ENCODE measurements at regions not wholly inside any gene's neighbourhood (a gene's known extent, or its start where the extent isn't known, plus 50 kb on each side); places are given as distances from the start of the nearest gene placed in this dataset.

DNA sequence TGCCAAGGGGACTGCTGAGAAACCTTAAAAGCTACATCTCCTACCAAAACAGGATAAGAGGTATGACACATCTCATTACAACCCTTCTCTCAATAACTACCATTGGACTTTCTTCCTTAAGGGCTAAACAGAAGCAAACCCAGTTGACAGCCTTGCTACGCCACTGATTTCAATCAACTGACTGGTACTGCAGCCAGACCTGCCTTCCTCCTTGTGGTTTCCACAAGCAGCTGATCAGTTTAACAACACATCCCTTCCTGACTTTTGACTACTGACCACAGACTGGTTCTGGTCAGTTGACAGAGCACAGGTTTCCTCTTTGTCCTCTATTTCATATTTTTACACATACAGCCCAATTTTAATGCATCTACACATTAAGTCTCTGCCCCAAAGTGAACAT lies 108.8 kb downstream of the ADAMTS1 start:
- DNase-seq, result no peak

DNA sequence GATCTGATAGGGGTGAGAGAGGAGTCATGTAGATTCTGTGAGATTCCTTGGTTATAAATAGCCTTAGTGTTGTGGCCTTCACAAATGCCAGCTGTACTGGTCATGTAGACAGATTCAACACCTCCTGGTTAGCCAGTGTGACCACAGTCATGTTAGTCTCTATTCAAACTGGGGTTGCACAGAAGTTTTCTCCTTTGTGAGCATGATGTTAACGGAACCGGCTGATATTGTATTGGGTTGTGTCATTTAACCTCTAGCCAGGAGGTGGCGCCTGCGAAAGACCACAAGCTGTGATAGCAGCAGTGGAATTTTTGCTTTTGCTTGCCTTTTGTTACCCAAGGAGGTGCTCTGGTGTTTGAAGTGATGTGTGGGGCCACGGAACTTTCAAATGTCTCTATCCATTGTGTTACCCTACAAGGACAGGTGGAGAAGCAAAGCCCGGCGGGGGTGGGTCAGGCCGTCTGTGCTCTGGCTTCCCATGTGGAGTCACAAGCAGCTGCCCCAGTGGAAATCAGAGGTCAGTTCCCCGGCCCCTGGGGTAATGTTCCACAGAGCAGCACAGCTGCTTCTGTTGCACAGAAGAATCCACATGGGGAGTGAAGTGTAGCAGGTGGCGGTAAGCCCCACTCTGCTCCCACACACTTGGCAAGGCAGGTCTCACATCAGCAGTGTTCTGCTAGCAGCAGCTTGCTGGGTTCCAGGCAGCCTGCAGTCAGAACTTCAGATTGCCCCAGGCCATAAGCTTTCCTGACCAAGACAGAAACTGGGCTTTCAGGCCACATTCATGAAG lies 112.6 kb downstream of the ADAMTS1 start:
- DNase-seq, result no peak

DNA sequence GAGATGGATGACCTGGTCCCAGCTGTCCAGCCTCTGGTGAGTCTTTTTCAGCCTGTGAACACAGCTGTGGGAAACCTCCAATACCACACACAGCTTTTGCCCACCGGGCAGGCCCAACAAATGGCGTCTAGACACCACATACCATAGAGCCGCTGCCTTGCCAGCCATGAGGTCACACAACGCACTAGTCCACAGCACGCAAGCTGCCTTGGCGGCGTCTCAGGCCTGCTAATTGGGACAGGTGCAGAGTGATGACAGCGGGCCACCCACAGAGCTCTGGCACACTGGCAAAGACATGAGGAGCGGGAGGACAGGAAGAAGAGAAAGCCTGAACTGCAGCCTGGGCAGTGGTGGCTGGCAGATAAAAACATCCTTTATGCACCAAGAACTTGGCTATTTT lies 125.5 kb downstream of the ADAMTS1 start:
- DNase-seq, result no peak

DNA sequence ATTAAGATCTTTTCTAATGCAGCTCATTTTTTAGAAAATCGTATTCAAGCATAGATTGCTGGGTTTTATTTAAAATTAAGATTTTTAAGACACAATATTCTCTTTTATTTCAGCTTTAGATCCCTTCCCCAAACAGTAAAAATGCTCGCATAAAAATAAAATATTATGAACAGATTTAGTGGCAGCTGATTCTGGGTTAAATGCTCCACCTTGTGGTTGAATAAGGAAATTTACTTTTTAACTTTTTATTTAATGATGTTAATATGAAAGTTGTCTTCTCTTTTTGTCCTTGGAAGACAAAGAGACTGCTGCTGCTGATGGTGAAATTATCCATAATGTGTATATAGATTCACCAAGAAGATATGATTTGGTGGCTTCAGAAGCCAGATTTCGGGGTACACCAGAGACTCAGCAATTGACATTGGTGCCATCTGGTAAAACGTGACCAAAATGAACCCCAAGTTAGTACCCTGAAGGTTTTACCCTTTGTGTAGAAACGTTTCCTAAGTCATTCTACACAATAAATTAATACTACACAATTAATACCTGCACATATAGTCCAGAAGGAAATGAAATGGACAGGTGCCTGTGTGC lies 128.0 kb downstream of the ADAMTS1 start:
- peak; percentile 17 for DNase-seq

DNA sequence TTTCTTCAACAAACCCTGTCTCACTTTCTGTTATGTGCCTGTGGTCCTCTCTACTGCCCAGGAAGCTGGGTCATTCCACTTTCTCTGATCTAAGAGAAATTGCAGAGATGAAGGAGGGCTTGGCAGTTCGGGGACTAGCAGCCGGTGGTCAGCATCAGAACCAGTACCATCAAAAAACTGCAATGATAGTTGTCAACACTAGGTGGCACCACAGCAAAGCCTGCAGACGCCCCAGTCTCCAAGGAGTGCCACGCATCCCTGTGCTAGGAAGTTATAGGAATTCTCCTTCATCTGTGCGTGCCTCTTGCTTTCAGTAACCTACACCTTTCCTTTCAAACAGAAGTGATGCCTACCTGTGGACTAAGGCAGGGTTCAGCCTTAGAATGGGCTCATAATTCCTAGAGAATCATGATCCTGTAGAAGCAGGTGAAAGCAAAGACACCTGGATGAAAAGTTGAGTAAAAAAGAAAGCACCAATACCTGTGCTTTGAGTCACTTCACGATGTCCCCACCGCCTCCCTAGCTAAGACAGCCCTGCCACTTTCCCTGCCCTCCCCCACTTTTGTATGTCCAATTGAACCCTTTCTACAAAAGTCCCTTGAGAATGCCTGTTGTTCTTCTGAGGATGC lies 129.2 kb downstream of the ADAMTS1 start:
- peak; percentile 7 for DNase-seq

DNA sequence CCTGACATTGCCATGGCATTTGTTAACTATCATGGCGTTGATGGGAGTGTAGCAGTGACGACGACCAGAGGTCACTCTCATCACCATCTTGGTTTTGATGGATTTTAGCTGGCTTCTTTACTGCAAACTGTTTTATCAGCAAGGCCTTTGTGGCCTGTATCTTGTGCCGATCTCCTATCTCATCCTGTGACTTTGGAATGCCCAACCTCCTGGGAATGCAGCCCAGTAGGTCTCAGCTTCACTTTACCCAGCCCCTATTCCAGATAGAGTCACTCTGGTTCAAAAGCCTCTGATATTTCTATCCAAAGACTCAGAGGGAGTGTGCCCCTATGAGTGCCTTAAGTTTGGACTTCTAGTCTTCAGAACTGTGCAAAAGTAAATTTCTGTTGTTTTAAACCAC lies 130.1 kb downstream of the ADAMTS1 start:
- DNase-seq, result no peak

DNA sequence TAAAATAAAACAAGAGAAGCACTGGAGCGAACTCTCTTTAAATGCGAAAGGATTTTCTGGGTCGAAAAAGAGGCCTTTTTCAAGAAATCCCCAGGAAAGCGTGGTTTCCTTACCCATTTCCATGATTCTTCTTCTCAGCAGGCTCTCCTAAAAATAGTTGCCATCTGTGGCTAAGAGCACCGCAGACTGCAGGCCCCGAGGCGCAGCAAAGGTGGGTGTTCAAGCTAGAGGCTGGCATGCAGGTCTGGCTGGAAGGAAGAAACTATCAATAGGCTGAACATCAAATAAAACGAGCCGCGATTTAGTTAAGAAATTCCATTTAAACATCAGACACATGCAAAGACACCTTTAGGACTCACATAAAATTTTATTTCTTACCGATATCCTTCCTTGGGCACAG lies 135.1 kb downstream of the ADAMTS1 start:
- DNase-seq, result no peak

DNA sequence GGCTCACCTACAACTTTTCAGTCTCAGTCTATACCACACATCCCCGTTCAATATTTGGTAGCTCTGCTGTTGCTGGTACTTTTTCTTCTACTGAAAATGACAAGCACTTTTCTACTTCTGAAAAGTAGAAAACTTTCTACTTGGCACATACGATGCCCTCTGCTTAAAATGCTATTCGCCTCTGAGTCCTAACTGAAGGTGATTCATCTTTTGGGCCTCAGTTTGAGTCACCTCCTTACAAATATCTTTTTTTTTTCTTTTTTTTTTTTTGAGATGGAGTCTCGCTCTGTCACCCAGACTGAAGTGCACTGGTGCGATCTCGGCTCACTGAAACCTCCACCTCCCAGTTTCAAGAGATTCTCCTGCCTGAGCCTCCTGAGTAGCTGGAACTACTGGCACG lies 136.0 kb upstream of the CYYR1 start:
- DNase-seq, result no peak

DNA sequence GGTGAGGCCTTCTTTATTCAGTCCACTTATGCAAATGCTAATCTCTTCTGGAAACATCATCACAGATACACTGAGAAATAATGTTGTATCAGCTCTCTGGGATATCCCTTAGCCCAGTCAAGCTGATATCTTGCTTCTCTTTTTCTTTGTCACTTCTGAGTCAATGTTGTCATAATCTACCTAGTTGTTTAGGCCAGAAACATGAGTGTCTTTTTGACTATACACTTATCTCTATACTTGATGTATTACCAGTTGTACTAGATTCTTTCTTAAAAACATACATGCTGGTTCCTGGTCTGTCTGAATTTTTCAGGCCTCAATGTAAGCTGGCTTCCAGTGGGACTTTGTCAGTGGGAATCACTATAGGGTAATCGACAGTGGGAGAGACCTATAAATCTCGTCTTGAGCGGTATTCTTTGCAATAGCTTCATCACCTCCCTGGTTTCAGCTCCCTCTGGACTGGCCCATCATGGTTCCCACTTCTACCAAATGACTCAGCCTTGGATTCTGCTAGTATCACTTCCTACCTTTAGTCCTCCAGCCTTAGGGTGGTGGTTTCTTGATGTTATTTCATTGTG lies 135.2 kb upstream of the CYYR1 start:
- DNase-seq, result no peak

DNA sequence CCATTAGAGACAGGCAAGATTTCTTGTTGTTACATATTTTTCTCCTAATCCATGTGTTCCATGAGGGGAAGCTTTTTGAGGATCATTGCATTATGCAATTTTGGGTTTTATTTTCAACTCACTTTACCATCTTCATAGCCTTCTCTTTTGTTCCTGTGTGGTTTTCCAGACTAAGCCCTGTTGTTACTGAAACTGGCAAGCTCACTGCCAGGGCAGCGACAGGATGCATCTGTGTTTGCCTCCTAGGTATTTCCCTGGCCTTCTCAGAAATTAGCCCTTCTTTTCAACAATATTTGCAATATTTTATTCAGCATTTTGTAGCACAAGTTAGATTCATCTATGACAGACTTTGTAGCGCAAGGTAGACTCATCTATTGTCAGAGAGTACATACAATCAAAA lies 134.2 kb upstream of the CYYR1 start:
- no peak for DNase-seq

DNA sequence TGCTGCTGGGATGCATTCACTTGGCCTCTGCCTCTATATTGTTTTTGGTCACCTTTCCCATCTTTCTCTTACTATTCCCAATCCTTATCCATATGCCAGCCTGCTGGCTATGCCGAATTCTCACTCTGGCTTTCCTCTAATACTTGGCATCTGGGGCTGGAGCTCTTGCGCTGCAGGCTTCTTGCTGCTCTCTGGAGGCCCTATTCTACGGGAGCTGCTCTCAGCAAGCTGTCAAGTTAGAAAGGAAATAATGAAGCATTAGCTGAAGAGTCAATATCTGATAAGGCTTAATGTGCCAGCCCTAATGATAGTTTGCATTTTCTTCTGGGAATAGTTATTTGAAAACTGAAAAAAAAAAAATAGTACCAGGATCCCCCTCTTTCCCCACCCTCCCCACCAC lies 125.3 kb upstream of the CYYR1 start:
- DNase-seq, result no peak

DNA sequence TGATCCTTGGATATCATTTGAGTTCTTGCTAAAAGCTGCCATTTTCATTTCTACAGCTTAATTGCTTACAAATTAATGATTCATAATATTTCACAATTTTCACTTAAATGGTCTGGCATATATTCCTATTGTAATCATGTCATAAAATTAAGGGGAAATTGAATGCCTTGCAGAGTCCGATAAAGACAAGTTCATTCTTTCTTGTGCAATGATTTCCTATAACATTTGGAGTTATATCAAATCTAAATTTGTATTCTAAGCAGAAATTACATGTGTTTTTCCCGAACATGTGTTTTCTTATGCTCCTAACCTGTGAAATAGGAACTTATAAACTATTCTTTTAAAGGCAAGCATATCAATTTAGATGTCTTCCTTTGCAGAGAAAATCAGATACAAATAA lies 118.3 kb upstream of the CYYR1 start:
- no peak for DNase-seq

DNA sequence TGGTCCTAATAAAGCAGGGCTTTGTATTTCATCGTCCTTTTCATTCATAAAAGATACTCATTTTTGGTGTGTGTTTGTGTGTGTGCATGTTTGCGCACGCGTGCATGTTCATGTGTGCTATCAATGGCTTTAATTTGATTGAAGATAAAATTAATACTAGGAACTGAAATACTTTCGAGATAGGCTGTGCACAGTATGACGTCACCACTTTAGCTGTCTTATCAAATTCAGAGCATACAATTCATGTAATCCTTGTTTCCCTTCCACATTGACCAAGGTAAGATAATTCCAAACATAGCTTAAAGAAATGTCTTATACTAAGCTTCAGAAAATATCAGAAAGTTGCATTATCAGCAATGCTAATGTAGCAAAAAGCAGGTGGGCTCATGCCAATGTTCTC lies 113.6 kb upstream of the CYYR1 start:
- no peak for DNase-seq

DNA sequence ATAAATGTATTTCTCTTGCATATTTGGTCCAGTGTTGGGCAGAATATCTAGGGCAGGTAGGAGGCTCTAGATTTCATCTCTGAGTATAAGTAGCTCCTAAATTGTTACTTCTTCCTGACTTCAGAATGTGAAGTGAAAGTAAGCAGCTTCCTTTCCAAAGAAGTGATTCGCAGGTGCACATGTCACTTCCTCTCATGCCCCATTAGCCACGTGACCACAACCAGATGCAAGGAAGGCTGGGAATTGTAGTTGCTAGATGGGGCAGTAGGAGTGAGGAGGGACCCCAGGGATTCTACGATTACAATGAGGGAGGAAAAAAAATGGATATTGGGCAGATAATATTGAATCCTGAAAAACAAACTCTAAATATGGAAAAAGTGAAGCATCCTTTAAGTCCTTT lies 113.2 kb upstream of the CYYR1 start:
- DNase-seq, result no peak

DNA sequence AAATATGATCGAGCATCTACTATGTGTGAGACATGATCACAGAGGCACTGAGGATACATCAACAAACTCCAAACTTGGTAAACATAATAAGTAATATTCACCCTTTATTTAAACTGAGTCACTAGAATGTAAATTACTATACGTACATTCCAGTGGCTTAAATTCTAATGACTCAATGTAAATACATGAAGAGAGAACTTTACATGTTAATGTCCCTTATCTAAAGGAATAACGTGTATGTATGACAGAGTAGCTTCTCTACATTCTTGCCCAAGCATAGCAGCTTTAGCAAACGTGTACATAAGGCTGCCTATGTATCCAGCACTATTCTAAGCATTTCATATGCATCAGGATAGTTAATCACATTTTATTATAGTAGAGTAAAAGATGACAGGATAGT lies 111.8 kb upstream of the CYYR1 start:
- DNase-seq, result no peak

DNA sequence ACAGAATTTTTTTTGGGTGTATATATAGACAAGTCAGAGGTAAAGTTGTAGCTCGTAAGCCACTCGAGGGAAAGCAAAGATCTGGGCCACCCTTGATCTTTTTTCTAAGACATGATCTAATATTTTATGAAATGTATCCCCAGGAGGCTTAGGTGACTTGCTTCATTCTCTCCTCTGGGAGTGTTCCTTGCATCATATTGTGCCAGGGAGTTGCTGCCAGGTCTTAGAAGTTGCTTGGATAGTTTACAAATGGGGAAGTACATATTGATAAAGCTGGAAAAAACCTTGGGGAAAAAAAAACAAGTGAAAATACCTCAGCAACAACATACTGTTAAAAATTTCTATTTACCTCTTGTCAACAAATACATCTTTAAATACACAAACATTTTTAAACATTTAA lies 110.9 kb upstream of the CYYR1 start:
- no peak for DNase-seq

DNA sequence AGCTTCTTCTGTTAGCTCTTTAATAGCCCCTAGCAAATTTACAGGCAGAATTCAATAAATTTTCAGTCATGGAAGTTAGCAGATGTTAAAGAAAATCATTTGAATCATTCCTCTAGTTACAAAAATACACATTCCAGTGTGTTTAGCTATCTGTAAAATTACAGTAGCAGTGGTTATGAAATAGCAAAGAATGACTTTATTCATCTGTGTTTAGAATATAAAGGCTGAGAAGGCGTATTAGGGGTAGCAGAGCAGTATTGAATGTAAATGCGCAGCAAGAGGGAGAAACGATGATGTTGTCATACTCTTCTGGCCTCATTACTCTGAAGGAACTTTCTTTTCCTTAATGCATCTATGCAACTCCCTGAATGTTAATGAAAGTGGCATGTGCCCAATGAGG lies 106.2 kb upstream of the CYYR1 start:
- no peak for DNase-seq

DNA sequence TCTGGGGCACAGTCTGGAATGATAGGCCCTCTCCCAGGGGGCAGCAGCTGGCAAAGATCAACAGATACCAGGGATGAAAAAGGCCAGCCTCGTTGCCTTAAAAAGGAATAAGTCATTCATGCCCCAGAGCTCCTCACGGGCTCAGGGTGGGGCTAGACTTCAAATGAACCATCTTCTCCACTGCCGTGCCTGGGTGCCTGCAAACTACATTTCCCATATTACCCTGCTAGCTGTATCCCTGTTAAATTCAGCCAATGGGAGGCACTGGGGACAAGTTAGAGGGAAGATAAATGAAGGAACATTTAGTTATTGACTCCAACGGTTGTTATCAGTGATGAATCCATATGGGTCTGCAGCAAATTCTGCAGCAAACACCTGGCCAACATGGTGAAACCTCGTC lies 101.2 kb upstream of the CYYR1 start:
- no peak for DNase-seq

DNA sequence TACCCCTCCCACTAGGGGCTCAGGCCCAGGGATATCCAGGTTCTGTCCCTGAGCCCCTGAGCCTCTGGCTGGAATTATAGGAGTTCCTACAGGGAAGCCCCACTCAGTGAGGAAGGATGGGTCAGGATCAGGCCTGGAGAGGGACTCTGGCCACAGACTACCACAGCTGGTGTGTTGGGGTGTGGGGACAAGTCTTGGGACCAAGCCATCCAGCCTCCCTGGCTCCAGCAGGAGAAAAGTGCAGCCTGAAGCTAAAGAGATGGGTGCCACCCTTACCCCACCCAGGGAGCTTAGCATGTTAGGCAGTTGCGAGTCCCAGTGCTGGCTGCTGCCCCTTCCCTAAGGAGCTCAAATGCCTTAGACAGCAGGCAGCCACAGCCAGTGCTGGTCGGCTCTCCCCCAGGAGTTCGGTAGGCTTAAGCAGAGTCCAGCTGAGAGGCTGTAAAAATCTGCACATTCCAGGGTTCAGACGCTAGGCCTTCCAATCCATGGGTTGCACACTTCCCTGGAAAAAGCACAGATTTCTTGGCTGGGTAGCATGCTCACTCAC lies 96.2 kb upstream of the CYYR1 start:
- no peak for DNase-seq

DNA sequence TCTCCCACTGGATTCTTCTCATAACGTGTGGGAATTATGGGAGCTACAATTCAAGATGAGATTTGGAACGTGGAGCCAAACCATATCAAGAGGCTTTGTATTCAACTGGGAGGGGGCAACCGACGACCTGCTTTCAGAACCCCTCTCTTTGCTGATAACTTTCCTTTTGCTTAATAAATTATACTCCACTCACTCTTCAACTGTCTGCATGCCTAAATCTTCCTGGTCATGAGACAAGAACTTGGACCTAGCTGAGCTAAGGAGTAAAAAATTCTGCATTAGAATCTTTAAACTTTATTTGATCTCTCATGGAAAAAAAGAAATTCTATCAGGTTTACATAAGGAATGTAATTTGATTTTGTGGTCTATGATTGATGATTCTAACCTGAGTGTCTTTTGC lies 86.7 kb upstream of the CYYR1 start:
- no peak for DNase-seq

DNA sequence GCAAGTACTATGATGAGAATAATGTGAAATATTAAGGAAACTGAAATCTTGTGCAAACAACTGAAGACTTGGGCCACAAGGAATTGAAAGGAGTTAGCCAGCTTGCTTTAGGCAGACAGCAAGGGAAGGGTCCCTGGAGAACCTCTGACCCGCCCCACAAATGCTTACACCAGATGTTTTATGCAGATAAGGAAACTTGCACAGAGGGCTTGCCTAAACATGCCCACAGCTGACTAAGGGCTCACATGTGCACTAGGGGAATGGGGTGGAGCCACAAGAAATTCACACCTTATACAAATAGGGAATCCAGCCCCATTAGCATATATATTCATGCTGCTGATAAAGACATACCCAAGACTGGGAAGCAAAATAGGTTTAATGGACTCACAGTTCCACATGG lies 86.1 kb upstream of the CYYR1 start:
- no peak for DNase-seq

DNA sequence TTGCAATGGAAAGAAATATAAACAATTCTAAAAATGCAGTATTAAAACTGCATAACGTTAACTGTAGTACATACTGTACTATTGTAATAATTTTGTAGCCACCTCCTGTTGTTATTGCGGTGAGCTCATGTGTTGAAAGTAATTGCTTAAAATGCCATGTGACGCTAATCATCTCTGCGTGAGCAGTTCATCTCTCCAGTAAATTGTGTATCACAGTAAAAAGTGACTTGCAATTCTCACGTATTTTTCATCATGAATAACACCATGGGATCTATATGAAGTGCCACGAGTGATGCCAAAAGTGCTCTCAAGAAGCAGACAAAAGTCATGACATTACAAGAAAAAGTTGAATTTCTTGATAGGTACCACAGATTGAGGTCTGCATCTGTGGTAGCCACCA lies 82.4 kb upstream of the CYYR1 start:
- no peak for DNase-seq

DNA sequence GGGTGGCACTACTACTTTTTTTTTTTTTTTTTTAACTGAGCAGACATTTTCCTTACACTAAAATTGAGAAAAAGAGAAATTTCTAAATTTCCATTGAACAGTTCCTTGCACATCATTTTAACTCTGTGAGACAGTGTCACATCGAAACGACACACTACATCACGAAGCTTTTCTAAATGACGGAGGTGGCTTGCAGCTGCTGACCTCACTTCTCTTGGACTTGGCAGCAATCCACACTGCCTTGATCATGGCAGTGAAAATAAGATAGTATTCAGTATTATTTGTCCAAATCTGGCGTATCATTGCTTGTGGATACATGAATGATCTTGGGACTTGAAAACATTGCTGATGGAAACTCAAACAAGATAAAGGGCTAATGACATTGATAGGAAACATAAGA lies 80.3 kb upstream of the CYYR1 start:
- no peak for DNase-seq

DNA sequence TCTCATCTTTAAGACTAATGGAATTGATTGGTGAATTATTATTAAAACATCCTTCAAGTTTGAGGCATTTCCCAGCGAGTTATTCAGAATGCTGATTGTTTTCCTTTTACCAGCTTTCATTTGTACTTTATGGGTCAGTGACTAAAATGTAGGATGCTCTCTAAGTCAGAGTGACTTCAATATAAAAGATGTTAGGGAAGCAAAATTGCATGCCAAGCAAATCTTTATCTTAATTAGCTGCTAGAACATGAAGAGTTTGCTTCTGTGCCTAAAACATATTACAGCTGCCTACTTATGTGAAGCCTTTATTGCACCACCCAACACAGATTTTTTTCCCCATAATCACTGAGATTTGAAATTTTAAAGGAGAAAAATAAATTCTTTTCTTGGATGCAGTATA lies 79.8 kb upstream of the CYYR1 start:
- DNase-seq, result no peak

Measured in NCI-H510A treated with DMSO at 0.1 percent for 48 hours (cell line).